ENCODE measurements at regions not wholly inside any gene's neighbourhood (a gene's known extent, or its start where the extent isn't known, plus 50 kb on each side); places are given as distances from the start of the nearest gene placed in this dataset.

DNA sequence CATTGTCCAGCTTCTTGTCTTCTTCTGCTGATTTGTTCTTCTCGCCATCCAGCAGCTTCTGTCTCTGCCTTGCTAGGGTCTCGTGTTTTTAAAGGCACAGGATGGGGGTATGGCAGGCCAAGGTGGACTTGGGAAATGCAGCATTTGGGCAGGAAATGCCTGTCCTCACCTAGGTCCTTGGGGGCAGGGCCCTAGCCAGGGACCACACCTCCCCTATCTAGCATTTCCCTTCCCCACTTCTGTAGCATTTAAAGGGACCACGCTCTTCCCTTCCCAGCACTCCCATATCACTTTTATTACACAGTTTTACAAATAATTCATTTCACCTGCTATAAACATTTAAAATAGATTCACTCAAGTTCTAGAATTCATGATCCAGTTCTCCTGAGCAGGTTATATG lies 315.4 kb upstream of the LMCD1 start:
- no peaks in the 10 kb centered on the region for H3K36me3 ChIP-seq
- H3K9me3 ChIP-seq: peaks cover 0 to 3% (median 0%) of the 10 kb centered on the region in 4 donors
- WGBS, 5 donors: 81 to 96% (median 92%) methylated on average over 3 of the region's 3 CpGs
- no peak overlapping the region for H3K27ac ChIP-seq
- peaks cover 0 to 10% (median 9%) of the 10 kb centered on the region in 4 donors for H3K4me1 ChIP-seq
- no peak for DNase-seq
- intact Hi-C loops (cut with DNase I; ENCODE audit: low total_unique reads): no loop called here
- H3K27me3 ChIP-seq: no peaks in the 10 kb centered on the region
- TF ChIP-seq POLR2AphosphoS5 (IDR thresholded peaks at IDR 0.05): no peak
- TF ChIP-seq, protein P1, sequence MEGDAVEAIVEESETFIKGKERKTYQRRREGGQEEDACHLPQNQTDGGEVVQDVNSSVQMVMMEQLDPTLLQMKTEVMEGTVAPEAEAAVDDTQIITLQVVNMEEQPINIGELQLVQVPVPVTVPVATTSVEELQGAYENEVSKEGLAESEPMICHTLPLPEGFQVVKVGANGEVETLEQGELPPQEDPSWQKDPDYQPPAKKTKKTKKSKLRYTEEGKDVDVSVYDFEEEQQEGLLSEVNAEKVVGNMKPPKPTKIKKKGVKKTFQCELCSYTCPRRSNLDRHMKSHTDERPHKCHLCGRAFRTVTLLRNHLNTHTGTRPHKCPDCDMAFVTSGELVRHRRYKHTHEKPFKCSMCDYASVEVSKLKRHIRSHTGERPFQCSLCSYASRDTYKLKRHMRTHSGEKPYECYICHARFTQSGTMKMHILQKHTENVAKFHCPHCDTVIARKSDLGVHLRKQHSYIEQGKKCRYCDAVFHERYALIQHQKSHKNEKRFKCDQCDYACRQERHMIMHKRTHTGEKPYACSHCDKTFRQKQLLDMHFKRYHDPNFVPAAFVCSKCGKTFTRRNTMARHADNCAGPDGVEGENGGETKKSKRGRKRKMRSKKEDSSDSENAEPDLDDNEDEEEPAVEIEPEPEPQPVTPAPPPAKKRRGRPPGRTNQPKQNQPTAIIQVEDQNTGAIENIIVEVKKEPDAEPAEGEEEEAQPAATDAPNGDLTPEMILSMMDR (IDR thresholded peaks at IDR 0.05): no peak
- no peak for TF ChIP-seq POLR2A (IDR thresholded peaks at IDR 0.05)
- TF ChIP-seq EP300 (IDR thresholded peaks at IDR 0.05): no peak
- no peak overlapping the region for H3K4me3 ChIP-seq

DNA sequence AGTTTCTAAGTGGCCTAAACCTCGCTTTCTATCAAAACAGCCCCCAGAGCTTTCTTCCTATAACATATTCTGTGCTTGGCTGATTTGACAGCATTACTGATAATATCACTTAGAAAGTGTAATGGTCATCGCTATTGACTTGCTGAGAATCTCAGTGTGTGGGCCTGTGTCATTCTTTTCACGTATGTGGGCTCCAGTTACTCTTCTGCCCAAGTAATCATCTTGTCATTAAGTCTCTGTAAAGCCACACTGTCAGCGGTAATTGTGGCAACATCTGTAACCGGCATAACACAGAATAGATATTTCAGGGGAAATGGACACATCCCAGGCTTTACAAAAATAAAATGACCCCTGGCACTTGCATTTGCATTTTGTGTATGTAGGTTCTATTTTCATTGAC lies 313.6 kb upstream of the LMCD1 start:
- no peak for DNase-seq
- WGBS, 5 donors: 86 to 93% (median 92%) methylated on average over 5 of the region's 5 CpGs
- Histone ChIP-seq H3K4me1 (peaks cover 0 to 9% (median 9%) of the 10 kb centered on the region in 4 donors), H3K27ac (no peak overlapping the region), H3K9me3 (peaks cover 0 to 3% (median 0%) of the 10 kb centered on the region in 4 donors), H3K36me3 (no peaks in the 10 kb centered on the region), H3K4me3 (no peak overlapping the region), H3K27me3 (no peaks in the 10 kb centered on the region)
- TF ChIP-seq POLR2AphosphoS5 (IDR thresholded peaks at IDR 0.05) (no peak), EP300 (IDR thresholded peaks at IDR 0.05) (no peak), POLR2A (IDR thresholded peaks at IDR 0.05) (no peak)
- TF ChIP-seq, protein P1 (IDR thresholded peaks at IDR 0.05): no peak
- intact Hi-C loops (cut with DNase I; ENCODE audit: low total_unique reads): no loop called here

- Histone ChIP-seq H3K36me3 (no peaks in the 10 kb centered on the region), H3K4me1 (no peaks in the 10 kb centered on the region), H3K27ac (no peak overlapping the region), H3K27me3 (no peaks in the 10 kb centered on the region), H3K9me3 (peaks cover 0 to 3% (median 0%) of the 10 kb centered on the region in 4 donors), H3K4me3 (no peak overlapping the region)
- intact Hi-C loops (cut with DNase I; ENCODE audit: low total_unique reads): no loop called here
- WGBS, 5 donors: 81 to 88% (median 84%) methylated on average over 1 of the region's 1 CpG
- TF ChIP-seq POLR2A (IDR thresholded peaks at IDR 0.05): no peak
- no peak for TF ChIP-seq EP300 (IDR thresholded peaks at IDR 0.05)
- no peak for DNase-seq
These were observed 312.6 kb upstream of the LMCD1 start for GRCh38 chr3:8189051-8189450.

DNA sequence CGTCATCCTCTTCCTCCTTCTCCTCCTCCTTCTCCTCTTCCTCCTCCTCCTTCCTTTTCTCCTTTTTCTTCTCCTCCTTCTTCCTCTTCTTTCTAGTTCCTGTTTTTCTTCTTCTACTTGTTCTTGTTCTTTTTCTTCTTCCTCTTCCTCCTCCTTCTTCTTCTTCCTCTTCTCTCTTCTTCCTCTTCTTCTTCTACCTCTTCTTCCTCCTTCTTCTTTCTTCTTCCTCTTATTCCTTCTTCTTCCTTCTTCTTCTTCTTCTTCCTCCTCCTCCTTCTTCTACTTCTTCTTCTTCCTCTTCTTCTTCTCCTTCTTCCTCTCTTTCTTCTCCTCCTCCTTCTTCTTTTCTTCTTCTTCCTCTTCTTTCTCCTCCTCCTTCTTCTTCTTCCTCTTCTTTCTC lies 310.2 kb upstream of the LMCD1 start:
- WGBS, 5 donors: 80 to 93% (median 89%) methylated on average over 1 of the region's 1 CpG

DNA sequence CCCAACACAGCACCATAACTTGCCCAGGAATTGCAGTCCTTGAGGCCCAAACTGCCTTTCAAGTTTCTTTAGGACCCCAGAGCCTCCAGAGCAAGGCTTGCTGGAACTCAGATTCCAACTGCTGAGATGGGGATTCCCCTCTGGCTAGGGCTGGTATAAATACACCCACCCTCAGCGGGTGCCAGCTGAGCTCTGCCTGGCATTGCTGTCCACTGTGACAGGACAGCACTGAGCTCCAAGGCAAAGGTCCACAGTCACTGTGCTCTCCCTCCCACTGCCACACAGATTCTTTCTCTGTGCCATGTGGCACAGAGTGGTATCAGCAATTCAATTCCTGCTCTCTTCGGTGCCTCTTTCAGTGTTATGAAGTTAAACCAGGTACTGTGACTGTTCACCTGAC lies 304.2 kb upstream of the LMCD1 start:
- TF ChIP-seq POLR2AphosphoS5 (IDR thresholded peaks at IDR 0.05) (no peak), POLR2A (IDR thresholded peaks at IDR 0.05) (no peak)
- TF ChIP-seq, protein P1 (IDR thresholded peaks at IDR 0.05): no peak
- Histone ChIP-seq H3K27me3 (no peaks in the 10 kb centered on the region), H3K36me3 (no peaks in the 10 kb centered on the region), H3K4me1 (no peaks in the 10 kb centered on the region), H3K9me3 (no peaks in the 10 kb centered on the region), H3K27ac (no peak overlapping the region), H3K4me3 (no peak overlapping the region)
- no peak for DNase-seq
- intact Hi-C loops (cut with DNase I; ENCODE audit: low total_unique reads): no loop called here
- 78 to 95% (median 85%) methylated on average over 2 of the region's 2 CpGs for WGBS, 5 donors

More for the DNA sequence above, 310.2 kb upstream of the LMCD1 start:
- H3K27ac ChIP-seq: no peak overlapping the region
- TF ChIP-seq POLR2A (IDR thresholded peaks at IDR 0.05): no peak
- TF ChIP-seq, protein P1 (IDR thresholded peaks at IDR 0.05): no peak
- TF ChIP-seq EP300 (IDR thresholded peaks at IDR 0.05): no peak
- TF ChIP-seq POLR2AphosphoS5 (IDR thresholded peaks at IDR 0.05): no peak
- intact Hi-C loops (cut with DNase I; ENCODE audit: low total_unique reads): no loop called here
- no peaks in the 10 kb centered on the region for H3K4me1 ChIP-seq
- no peaks in the 10 kb centered on the region for H3K36me3 ChIP-seq
- no peak overlapping the region for H3K4me3 ChIP-seq
- H3K9me3 ChIP-seq: peaks cover 0 to 3% (median 0%) of the 10 kb centered on the region in 4 donors
- H3K27me3 ChIP-seq: no peaks in the 10 kb centered on the region
- no peak for DNase-seq

Data from stomach (tissue), 8 donors.